Activated T-cell treated with anti-CD3 and anti-CD28 coated beads, Interleukin-2, amount 50 U/mL, for 4 hours (primary cell): ENCODE measurements at regions not wholly inside any gene's neighbourhood (a gene's known extent, or its start where the extent isn't known, plus 50 kb on each side); places are given as distances from the start of the nearest gene placed in this dataset.

Experiments
- ATAC-seq, 2 donors: fragments of 200-7000 bp; cut with Tn5 transposase; one replicate each; pipeline ENCODE4 v1.10.0; 2021
- DNase-seq: peaks from one replicate; pipeline ENCODE4 v3.0.0-alpha.2; 2020
- H3K27me3 Mint-ChIP-seq: one replicate; pipeline ENCODE4 v1.8.0; 2021; ENCODE audit warnings: low read depth, mixed read lengths
- H3K36me3 Mint-ChIP-seq: one replicate; pipeline ENCODE4 v1.8.0; 2022; ENCODE audit warnings: mixed read lengths; ENCODE audit not compliant: insufficient read depth
- H3K4me1 Mint-ChIP-seq: one replicate; pipeline ENCODE4 v1.8.0; 2021; ENCODE audit warnings: low read depth, mixed read lengths
- H3K4me3 Mint-ChIP-seq: one replicate; pipeline ENCODE4 v1.8.0; 2021; ENCODE audit warnings: mild to moderate bottlenecking, moderate library complexity, mixed read lengths
- H3K9me3 Mint-ChIP-seq: one replicate; pipeline ENCODE4 v1.8.0; 2021; ENCODE audit warnings: mixed read lengths

DNA sequence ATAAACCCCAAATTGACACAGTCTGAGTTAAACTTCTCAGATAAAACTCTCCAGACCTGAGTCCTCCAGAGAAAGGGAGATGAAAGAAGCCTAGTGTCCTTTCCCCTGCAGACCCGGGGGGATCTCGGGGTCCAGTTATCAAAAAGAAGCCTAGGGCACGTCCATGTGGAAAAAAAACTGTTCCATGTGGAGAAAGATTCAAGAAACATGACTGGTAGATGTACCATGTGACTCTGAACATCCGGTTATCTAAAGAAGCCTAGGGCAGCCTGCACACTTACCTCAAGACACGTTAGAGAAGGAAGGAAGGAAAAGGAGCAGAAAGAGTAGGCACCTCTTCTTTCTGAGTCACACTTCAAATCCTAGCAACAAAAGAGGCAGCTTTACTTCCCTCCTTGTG lies 421.0 kb downstream of the LRATD1 start:
- Mint-ChIP-seq H3K9me3 (no peaks in the 10 kb centered on the region), H3K4me1 (no peaks in the 10 kb centered on the region), H3K36me3 (no peaks in the 10 kb centered on the region), H3K27me3 (peaks cover 9% of the 10 kb centered on the region), H3K4me3 (no peak overlapping the region)
- ATAC-seq (no peak), DNase-seq (no peak)

DNA sequence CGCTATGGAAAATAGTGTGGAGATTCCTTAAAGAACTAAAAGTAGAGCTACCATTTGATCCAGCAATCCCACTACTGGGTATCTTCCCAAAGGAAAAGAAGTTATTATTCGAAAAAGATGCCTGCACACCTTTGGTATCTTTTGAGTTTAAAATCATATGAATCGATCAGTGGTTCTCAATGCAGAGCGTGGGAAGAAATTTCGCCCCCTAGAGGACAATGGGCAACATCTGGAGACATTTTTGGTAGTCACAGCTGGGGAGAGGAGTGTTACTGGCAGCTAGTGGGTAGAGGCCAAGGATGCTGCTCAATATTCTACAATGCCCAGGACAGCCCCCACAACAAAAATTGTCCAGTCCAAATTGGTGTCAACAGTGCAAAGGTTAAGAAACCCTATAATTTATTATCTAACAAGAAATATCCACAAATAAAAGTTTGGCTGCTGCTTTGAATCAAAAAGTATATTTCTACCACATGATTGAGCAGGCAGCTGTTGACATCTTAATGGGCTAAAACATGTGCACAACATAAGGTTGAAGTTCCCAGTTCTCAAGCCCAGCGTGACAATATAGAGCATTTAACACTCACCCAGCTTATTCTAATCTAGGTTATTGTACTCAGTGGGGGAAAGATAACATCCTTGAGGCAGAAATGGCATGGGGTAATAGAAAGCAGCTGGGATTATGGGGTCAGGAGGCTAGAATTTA lies 425.7 kb downstream of the LRATD1 start:
- H3K9me3 Mint-ChIP-seq: no peaks in the 10 kb centered on the region
- no peak for ATAC-seq

DNA sequence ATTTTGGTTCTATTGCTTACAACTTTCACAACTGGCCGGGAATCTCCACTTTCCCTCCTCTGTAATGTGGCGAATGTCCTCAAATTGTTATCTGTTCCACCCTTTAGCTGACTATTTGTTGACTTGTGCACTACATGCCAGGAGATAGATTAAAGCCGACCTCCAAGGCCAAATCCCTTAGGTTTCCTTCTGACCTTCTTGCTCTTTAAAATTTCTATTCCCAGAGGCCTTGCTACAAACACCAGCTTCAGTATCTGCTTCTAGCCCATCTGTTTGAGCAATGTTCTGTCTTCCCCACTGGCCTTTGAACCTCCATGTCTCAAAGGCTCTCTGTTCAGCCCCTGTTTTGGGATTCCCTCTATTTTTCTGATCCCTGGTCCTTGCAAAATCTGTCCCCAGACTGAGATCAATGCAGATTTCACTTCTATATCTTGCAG lies 426.2 kb downstream of the LRATD1 start:
- H3K4me3 Mint-ChIP-seq: no peak overlapping the region
- H3K9me3 Mint-ChIP-seq: no peaks in the 10 kb centered on the region
- peaks cover 13% of the 10 kb centered on the region for H3K27me3 Mint-ChIP-seq
- H3K36me3 Mint-ChIP-seq: no peaks in the 10 kb centered on the region
- no peaks in the 10 kb centered on the region for H3K4me1 Mint-ChIP-seq
- DNase-seq (no peak), ATAC-seq (no peak)

More for the DNA sequence above, 425.7 kb downstream of the LRATD1 start:
- no peaks in the 10 kb centered on the region for H3K4me1 Mint-ChIP-seq
- no peaks in the 10 kb centered on the region for H3K36me3 Mint-ChIP-seq
- no peak for DNase-seq
- H3K27me3 Mint-ChIP-seq: peaks cover 13% of the 10 kb centered on the region
- H3K4me3 Mint-ChIP-seq: no peak overlapping the region

DNA sequence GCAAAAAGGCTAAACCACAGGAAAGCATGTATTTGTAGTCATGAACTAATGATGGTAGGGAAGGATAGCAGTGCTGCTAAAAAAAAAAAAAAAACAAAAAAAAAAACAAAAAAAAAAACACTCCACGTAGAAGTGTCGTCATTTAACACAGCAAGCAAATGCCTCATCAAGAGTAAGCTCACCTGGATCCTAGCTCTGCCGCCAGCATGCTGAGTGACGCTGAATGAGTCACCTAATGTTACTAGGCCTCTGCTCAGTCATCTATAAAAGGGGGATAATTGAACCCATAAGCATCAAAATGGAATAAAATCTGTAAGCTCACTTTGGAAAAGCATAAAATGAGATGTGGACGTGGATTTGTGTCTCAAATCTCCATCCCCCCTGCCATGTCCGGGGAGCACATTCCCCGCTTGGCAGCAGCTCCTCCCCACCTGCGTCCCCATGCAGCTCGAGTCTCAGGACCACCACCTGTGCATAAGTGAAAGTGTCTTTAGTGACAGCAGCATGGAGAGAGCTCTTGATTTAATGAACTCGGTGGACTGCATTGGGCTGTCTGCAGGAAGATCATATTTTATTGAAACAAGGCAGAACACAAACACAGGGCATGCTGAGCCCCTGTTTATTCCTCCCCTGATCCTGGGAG lies 427.5 kb downstream of the LRATD1 start:
- no peaks in the 10 kb centered on the region for H3K36me3 Mint-ChIP-seq
- H3K27me3 Mint-ChIP-seq: peaks cover 12% of the 10 kb centered on the region
- ATAC-seq (no peak), DNase-seq (no peak)
- H3K4me3 Mint-ChIP-seq: no peak overlapping the region
- no peaks in the 10 kb centered on the region for H3K9me3 Mint-ChIP-seq
- no peaks in the 10 kb centered on the region for H3K4me1 Mint-ChIP-seq

DNA sequence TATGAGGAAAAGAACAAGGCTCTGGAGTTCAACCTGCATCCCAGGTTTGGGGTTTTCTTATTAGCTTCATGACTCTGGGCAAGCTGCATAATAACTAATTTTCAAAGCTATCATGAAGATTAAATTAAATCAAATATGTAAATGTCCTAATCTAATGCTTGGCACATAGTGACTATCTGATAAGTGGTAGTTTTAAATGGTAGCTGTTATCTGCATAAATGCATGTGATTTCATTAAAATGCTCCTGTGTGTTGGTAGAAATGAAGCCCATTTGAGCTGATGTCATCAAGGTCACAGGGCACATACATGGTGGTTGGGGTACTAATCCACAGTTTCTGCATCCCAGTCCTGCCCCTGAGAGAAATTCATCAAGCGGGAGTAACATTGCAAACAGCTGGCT lies 428.8 kb downstream of the LRATD1 start:
- DNase-seq (no peak), ATAC-seq (no peak)
- peaks cover 8% of the 10 kb centered on the region for H3K27me3 Mint-ChIP-seq
- no peaks in the 10 kb centered on the region for H3K4me1 Mint-ChIP-seq
- no peaks in the 10 kb centered on the region for H3K9me3 Mint-ChIP-seq
- no peak overlapping the region for H3K4me3 Mint-ChIP-seq
- no peaks in the 10 kb centered on the region for H3K36me3 Mint-ChIP-seq

DNA sequence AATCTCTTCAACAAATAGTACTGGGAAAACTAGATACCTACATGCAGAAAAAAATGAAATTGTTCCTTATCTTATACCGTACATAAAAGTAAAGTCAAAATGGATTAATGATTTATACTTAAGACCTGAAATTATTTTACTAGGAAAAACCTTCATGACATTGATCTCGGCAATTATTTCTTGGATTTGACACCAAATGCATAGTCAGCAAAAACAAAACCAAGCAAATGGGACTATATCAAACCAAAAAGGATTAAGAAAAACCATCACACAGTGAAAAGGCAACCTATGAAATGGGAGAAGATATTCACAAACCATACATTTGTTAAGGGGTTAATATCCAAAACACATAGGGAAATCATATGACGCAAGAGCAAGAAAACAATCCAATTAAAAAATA lies 433.6 kb downstream of the LRATD1 start:
- DNase-seq: no peak
- Mint-ChIP-seq H3K9me3 (no peaks in the 10 kb centered on the region), H3K4me1 (no peaks in the 10 kb centered on the region), H3K4me3 (no peak overlapping the region), H3K27me3 (peaks cover 4% of the 10 kb centered on the region), H3K36me3 (no peaks in the 10 kb centered on the region)
- ATAC-seq: no peak

DNA sequence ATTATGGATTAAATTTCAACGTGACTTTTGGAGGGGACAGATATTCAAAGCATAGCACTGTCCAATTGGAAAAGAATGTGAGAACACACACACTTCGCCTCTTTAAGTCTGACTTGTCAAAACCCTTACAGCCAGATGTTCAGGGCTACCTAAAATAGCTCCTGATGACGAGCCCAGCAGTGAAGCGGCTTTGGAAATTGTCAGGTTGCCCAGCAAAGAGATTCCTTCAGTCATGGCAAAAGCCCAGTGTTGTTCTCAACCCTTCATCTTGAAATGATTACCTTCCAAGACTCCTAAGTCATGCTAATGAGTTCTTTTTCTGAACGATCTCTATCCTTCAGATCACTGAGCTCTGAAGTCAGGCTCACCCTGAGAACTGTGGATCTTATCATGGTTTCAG lies 436.6 kb downstream of the LRATD1 start:
- Mint-ChIP-seq H3K4me1 (no peaks in the 10 kb centered on the region), H3K27me3 (no peaks in the 10 kb centered on the region), H3K4me3 (no peak overlapping the region), H3K9me3 (no peaks in the 10 kb centered on the region), H3K36me3 (no peaks in the 10 kb centered on the region)
- ATAC-seq (no peak), DNase-seq (no peak)

DNA sequence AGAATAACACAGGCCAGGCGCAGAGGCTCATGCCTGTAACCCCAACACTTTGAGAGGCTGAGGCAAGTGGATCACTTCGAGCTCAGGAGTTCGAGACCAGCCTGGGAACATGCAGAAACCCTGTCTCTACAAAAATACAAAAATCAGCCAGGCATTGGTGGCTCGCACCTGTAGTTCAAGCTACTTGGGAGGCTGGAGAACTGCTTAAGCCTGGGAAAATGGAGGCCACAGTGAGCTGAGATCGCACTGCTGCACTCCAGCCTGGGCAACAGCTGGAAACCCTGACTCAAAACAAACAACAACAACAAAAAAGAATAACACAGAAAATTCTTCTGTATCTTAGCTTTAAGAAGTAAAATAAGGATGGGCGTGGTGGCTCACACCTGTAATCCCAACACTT lies 440.3 kb downstream of the LRATD1 start:
- no peaks in the 10 kb centered on the region for H3K4me1 Mint-ChIP-seq
- peaks cover 2% of the 10 kb centered on the region for H3K27me3 Mint-ChIP-seq
- no peak for ATAC-seq
- no peaks in the 10 kb centered on the region for H3K36me3 Mint-ChIP-seq
- no peaks in the 10 kb centered on the region for H3K9me3 Mint-ChIP-seq
- H3K4me3 Mint-ChIP-seq: no peak overlapping the region
- no peak for DNase-seq

DNA sequence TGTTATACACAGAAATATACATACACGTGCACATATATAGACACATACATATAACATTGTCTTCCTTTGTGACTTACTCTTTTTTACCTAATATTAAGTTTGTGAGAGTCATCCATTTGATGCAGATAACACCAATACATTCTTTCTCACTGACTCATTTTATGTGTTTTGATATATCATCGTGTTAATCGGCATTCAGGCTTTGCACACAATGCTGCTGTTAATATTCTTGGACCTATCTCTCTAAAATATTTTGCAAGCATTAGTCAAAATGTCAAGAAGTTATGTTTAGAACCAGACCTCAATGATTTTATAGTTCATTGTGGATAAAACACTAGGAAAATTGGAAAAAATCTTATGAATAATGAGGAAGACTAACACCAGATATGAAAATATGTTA lies 441.1 kb downstream of the LRATD1 start:
- no peaks in the 10 kb centered on the region for H3K4me1 Mint-ChIP-seq
- ATAC-seq (no peak), DNase-seq (no peak)
- H3K9me3 Mint-ChIP-seq: no peaks in the 10 kb centered on the region
- H3K27me3 Mint-ChIP-seq: peaks cover 2% of the 10 kb centered on the region
- H3K36me3 Mint-ChIP-seq: no peaks in the 10 kb centered on the region
- H3K4me3 Mint-ChIP-seq: no peak overlapping the region

DNA sequence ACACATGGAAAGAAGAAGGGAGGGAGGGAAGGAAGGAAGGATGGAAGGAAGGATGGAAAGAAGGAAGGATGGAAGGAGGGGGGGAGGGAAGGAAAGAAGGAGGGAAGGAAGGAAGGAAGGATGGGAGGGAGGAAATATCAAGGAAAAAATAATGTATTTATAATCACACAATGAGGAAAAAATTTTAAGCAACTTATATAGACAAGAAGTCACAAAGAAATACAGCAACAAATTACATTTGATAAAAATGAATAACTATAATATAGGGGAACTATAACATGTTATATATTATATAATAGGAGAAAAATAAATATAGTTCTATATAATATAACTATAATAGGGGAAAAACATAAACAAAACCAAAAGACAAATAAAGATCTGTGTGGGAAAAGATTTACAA lies 441.8 kb downstream of the LRATD1 start:
- Mint-ChIP-seq H3K36me3 (no peaks in the 10 kb centered on the region), H3K4me3 (no peak overlapping the region), H3K4me1 (no peaks in the 10 kb centered on the region), H3K27me3 (peaks cover 2% of the 10 kb centered on the region), H3K9me3 (no peaks in the 10 kb centered on the region)
- ATAC-seq: no peak
- no peak for DNase-seq

DNA sequence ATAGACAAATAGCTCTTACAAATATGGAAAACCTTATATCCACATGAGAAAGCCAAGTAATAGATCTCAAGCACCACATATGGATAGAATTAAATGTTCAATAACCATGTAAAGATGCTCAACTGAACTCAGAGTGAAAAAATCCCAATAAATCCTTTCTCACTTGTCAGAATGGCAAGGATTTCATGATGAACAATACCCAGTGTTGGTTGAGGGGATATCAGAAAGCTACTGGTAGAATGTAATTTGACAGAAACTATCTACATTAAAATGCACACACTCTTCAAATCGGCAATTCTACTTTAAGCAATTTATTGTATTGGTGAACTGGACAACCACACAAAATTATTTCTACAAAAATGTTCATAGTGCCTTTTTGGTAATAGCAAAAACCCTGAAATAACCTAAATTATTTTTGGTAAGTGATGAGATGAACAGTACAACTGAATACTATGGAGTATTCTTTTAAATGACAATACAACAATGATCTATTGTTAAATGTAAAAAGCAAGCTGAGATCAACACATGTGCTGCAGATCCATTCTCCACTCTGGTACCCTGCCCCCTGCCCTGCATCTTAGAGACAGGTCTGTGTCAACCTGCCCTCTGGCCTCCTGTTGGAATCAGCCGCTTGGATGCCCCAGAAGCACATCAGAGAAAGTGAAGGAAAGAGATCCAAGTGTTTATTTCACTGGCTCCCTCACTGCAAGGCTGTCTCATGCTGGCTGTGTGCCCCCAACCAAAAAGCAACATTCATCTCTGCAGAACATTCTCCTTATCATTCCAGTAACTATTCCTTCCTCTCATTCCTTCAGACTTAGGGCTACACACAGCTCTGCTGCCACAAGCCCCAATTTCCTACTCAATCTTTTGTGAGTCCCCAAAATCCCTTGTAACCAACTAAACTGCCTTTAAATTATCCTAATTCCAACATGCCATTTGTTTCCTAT lies 442.5 kb downstream of the LRATD1 start:
- H3K4me3 Mint-ChIP-seq: no peak overlapping the region
- DNase-seq (no peak), ATAC-seq (no peak)
- H3K36me3 Mint-ChIP-seq: no peaks in the 10 kb centered on the region
- H3K9me3 Mint-ChIP-seq: no peaks in the 10 kb centered on the region
- H3K4me1 Mint-ChIP-seq: no peaks in the 10 kb centered on the region
- peaks cover 2% of the 10 kb centered on the region for H3K27me3 Mint-ChIP-seq

DNA sequence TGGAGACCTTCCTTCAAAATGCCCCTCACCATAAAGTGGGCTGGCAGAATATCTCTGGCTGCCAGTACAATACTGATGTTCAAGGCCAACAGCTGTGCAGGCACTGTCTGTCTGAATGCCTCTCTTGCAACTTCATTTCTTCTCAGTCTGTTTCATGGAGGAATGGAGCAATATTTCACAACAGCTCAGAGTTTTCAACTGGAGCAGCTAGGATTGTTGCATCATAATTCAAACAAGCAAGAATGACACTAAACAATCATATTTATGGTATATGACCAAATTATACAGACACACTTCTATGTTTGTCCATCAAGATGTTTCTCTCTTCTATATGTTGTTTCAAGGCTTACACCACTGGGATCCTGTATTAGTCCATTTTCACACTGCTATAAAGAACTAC lies 444.2 kb downstream of the LRATD1 start:
- Mint-ChIP-seq H3K9me3 (no peaks in the 10 kb centered on the region), H3K36me3 (no peaks in the 10 kb centered on the region), H3K4me3 (no peak overlapping the region), H3K4me1 (no peaks in the 10 kb centered on the region), H3K27me3 (peaks cover 2% of the 10 kb centered on the region)
- DNase-seq (no peak), ATAC-seq (no peak)

DNA sequence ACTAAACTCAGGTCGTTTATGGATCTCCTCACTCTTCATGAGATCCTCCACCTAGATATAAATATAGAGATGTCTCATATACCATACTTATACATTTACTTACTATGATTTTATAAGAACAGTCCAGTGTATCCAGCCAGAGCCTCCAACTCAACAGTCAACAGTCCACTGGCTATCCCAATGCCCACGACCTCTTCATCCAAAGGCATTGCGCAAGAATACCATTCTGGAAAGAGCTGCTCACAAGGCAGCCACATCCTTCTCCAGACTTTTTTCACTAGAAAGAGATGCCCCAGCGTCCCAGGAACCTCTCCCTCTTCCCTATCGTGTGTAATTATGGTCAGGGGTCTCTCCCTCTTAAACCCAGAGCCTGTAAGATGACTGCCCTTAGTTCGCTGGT lies 448.8 kb downstream of the LRATD1 start:
- Mint-ChIP-seq H3K4me1 (no peaks in the 10 kb centered on the region), H3K4me3 (no peak overlapping the region), H3K27me3 (no peaks in the 10 kb centered on the region), H3K9me3 (no peaks in the 10 kb centered on the region), H3K36me3 (no peaks in the 10 kb centered on the region)
- no peak for ATAC-seq
- no peak for DNase-seq

DNA sequence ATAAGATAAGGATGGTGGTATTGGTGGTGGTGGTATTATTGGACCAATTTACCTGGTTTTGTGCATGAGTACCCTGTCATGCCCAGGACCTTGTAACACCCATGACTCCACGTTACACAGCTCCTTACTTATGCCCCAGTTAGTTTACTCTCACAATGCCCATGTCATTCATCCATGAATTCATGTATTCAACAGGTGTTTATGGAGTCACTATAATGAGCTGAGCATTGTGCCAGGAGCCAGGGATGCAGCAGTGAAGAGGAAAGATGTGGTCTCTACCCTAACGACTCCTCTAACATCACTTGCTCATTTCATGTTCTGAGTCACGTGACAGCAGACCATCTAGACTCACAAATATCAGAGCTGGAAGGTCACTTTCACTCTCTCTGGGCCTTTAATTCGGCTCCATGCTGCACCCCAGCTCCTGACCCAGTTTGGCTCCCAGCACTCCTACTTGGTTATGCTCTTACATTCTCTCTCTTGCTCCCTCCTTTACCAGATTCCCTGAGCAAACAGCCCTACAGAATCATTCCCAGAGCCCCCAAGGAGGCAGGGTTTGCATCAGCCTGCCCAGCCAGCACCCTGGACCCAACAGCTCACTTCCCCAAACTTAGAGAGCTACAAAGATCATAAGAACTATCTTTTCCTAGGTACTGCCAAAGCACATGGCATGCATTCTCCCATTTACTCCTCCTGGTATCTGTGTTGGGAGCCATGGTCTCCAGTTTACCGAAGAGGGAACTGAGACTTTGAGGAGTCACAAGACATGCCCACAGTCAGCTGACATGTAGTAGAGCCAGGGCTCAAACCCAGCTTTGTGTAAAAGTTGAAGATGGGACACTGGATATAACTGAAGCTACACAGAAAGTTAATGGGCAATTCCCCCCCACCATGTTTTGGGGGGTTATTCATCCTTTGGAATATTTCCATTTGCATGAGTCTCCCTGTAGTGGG lies 449.9 kb downstream of the LRATD1 start:
- Mint-ChIP-seq H3K4me1 (no peaks in the 10 kb centered on the region), H3K27me3 (no peaks in the 10 kb centered on the region), H3K36me3 (no peaks in the 10 kb centered on the region), H3K9me3 (no peaks in the 10 kb centered on the region), H3K4me3 (no peak overlapping the region)
- DNase-seq (no peak), ATAC-seq (no peak)
